Stimulated activated CD4-positive, alpha-beta T cell treated with anti-CD3 and anti-CD28 coated beads, Interleukin-4, amount 100 ng/mL, for 24 hours (primary cell): ENCODE measurements at regions not wholly inside any gene's neighbourhood (a gene's known extent, or its start where the extent isn't known, plus 50 kb on each side); places are given as distances from the start of the nearest gene placed in this dataset.
"Not testable (repeated sequence)": the region's sequence is repeated elsewhere in the genome, so short reads cannot be mapped to it uniquely, and the experiment has no call there.

ENCODE experiments used
- DNase-seq: peaks from one replicate; pipeline ENCODE4 v3.0.0-alpha.2; 2020

DNA sequence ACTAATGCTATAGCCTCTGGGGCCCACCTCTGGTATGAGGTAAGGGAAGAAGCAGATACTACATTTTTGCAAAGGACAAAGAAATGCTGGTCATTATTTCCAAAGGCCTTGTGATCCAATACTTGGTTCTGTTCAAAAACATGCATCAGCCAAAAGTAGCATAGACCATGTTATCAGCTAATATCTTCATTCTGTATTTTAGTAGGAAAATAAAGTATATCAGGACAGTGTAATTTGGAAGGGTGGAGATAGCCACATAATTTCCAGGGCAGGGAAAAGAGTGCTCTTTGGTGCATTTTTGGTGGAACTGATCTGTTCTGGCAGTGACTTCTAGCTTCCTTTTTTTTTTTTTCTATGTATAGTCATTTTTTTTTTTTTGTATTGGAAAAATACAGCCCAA, 258.0 kb upstream of the SOX4 start:
- no peak for DNase-seq

DNA sequence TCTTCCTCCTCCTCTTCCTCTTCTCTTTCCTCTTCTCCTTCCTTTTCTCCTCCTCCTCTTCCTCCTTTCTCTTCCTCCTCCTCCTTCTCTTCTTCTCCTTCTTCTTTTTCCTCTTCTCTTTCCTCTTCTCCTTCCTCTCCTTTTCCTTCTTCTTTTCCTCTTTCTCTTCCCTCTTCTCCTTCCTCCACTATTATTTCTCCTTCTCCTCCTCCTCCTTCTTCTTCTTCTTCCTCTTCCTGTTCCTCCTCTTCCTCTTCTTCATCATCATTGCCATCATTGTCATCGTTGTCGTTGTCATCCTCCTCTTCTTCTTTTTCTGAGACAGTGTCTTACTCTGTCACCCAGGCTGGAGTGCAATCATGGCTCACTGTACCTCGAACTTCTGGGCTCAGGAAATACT, 256.3 kb upstream of the SOX4 start:
- DNase-seq, result no peak

DNA sequence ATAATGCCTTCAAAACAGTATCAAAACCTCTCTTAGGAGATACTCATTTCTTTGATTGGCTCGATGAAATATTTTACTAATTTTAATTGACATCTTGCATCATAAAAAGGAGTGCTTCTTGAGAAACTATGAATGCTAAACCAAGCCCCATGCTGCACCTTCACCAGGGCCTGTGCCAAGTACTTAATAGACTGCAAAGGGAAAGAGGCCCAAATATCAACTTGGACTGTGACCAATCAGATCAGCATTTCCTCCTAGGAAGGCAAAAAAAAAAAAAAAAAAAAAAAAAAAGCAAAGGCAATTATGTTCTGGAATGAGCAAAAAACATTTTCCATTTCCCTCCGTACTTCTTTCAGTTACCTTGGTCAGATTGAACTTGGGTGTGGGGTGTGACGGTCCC, 253.0 kb upstream of the SOX4 start:
- no peak for DNase-seq

DNA sequence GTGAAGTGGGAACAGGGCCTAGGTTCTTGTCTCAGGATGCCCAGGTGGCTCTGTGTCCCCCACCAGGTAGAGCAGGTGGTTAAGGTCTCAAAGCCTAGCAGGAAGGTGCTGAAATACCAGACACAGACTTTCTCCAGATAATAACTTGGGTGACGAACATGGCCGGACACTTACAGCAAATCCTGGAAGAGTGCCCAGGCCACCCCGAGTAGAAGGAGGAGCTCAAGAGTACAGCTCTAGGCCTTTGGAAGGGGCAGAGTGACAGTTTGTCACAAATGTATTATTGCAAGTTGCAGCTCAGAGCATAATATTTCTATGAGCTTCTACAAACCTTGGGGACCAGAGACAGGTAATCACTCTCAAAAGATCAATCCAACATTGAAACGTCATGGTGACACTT, 251.6 kb upstream of the SOX4 start:
- no peak for DNase-seq

DNA sequence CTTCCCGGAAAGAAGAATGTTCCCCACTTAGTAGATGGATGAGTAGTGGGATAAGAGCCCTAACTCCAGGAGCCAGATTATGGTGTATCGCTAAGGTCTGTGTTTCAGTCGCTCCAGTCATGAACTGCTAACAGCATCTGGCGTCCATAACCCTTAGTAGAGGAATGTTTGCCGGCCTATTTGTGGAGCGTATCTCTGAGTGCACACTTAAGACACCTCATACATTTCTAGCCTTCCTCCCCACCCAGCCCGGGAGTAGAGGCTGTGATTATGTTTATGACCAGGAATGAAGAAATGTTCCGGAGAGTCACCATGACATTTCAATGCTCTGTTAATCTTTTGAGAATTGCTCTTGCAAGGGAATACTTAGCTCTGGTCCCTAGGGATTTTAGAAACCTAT, 251.1 kb upstream of the SOX4 start:
- no peak for DNase-seq

DNA sequence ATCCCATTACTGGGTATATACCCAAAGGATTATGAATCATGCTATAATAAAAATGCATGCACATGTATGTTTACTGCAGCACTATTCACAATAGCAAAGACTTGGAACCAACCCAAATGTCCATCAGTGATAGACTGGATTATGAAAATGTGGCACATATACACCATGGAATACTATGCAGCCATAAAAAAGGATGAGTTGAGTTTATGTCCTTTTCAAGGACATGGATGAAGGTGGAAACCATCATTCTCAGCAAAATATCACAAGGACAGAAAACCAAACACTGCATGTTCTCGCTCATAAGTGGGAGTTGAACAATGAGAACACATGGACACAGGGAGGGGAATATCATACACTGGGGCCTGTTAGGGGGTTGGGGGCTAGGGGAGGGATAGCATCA, 247.8 kb upstream of the SOX4 start:
- not testable (repeated sequence) for DNase-seq

DNA sequence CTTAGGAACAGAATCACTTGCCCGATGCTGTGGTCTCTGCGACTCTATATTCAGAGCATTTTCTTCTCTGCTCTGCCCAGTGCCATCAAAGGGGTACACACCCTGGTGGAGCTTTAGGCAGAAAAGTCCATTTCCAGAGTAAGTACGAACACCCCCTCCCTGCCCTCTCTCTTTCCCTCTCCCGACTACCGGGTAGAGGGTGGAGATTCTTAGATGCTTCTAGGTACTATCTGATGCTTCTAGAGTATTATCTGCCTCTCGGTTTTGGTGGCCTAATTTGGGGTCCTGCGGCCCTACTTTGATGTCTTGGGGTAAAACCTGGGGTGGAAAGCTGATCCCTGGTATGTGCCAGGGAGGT, 245.4 kb upstream of the SOX4 start:
- DNase-seq, result no peak

DNA sequence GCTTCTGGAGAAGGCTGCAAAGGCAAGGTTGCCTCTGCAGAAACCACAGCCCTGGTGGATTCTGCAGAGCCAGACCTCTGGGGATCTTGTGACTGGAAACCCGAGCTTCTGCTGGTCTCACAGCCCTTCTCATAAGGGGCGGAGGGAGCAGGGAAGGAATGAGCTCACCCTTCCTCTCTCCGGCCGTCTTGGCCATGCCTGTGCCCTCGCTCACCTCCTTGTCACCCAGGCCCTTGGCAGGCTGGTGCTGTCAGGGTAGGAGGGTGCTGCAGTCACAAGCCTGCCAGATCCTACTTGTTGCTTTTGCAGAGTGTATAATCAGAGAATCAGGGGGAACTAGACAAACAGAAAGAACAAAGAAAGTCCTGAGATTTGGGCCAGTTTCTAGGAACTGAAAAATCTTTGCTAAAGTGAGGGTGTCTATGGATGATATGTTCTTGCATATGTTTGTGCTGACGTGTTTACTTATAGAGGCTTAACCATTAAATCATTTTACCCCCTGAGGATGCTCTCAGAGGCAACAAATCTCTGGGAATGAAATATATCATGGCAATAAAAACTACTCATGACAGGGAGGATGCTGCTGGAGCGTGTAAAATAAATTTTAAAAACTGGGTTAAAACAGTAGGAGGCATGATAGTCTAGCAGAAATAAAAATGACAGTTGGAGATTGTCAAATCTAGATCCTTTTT, 244.9 kb upstream of the SOX4 start:
- DNase-seq, result no peak

DNA sequence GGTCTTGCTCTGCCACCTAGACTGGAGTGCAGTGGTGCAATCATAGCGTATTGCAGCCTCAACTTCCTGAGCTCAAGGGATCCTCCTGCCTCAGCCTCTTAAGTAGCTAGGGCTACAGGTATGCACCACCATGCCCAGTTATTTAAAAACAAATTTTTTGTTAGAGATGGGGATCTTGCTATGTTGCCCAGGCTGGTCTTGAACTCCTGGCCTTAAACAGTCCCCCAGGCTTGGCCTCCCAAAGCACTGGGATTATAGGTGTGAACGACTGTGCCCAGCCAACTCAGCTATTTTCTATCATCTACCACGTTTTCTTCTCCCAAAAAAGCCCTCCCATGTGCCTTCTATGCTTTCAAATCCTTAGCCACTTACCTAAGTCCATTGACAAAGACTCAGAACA, 243.7 kb upstream of the SOX4 start:
- no peak for DNase-seq

DNA sequence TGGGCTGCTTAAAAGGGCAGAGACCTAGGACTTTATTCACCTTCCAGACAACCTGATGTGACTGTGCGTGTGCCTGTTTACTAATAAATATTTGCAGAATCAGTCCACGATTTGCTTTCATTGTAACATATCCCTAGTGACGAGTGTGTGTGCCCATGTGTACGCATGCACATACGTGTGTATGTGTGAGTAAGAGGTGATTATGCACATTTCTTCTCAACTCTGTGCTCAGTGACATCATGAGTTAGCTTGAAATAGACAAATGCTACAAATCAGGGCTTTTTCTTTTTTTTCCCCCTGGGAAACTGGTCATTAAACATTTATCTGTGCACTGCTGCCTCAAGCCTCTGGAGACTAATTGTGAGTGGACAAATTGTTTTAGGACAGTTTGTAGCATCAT, 242.6 kb upstream of the SOX4 start:
- no peak for DNase-seq

DNA sequence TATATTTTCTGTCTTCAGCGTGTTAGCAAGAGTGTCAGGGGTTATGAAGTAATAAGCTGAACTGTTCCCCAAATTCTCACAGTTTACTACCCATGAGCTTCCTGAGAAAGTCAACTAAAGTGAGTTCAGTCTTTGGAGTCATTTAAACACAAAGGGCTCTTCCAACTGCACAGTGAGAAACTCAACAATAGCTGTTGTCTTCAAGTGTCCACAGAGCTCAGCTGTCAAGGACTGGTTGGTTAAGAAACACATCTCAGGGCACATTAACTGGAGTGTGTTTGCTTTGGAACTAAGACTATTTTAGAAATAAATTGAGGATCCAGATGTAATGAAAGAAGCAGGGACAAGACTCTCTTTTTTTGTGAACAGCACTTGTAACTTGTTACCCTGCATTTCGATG, 241.4 kb upstream of the SOX4 start:
- no peak for DNase-seq

DNA sequence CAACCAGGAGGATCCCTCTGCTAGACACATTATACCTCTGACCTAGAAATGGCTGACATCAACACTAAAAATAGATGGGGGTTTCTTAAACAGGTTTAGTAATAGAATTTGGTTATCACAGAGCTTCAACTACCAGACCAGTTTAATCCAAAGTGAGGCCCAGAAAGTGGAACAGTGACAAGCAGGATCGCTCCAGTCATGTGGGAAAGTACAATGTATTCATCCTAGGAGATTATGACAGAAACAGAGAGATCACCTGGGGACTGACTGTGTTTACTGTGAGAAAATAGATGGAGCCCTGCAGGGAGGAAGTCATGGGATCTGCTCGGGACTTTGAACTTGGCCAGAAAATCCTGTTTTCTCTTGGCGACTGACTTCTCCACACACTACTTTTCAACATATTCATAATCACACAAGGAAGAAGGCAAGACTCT, 238.7 kb upstream of the SOX4 start:
- no peak for DNase-seq

DNA sequence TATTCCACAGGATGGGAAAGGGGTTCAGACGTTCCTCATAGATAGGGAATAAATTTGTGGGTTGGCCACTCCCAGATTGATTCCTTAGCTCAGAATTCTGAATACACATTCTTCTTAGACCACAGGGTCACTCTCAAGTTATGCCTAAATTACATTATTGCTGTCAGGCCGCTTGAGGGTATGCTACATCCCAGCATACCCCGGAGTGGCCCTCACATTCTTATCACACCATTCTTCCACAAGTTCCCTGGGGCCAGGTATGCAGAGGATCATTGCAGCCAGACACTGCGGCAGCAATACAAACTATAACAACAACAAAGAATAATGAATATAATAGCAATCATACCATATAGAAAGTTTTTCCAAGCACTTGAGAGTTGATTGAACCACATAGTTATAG, 237.9 kb upstream of the SOX4 start:
- no peak for DNase-seq

DNA sequence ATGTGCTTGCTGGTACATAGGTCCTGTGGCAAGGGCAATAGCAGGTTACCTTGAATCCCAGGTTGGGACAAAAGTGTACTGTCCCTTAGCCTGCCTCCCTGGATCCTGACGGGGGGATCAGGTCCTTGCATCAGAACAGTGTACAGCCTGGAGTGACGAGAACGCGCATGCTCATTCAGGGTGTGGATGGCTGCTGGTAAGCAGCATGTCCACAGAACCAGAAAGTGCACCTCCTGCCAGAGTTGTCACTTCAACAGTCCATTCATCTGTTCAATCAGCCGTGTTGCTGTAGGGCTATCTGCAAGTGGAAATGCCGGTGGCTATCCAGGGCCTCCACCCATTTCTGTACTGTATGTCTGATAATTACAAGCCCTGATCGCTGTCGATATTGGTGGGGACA, 236.3 kb upstream of the SOX4 start:
- DNase-seq, result no peak

DNA sequence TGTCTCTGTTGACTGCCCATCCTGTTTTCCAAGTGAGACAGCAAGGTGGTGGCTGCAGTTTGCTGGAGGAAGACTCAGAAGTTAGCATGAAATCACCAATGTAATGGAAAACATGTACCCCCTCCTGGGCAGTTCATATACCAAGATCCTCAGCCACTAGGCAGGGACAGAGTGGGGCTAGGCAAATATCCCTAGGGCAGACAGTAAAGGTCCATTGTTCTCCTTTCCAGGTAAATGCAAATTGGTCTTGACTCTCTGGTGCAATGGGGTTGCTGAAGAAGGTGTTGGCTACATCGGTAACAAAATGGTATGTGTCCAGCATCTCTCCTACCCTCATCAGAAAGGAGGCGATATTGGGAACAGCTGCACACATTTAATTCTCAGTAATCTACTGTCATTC, 233.6 kb upstream of the SOX4 start:
- DNase-seq, result no peak

DNA sequence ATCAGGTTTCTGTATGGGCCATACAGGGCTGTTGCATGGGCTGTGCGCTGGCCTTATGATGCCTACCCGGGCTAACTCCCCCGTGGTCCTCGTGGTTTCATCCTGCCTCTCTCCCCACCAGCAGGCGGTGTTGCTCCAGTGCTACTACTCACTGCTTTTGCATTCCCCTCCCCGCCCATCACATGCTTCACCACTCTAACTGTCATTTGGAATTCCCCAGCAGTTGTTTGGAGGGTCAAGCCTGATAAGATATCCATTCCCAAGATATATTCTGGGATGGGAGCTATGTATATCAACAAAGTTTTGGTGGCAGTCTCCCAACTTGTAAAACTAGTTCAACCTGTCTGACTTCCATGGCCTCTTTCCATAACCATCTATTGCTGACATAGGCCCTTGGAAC, 233.2 kb upstream of the SOX4 start:
- no peak for DNase-seq

DNA sequence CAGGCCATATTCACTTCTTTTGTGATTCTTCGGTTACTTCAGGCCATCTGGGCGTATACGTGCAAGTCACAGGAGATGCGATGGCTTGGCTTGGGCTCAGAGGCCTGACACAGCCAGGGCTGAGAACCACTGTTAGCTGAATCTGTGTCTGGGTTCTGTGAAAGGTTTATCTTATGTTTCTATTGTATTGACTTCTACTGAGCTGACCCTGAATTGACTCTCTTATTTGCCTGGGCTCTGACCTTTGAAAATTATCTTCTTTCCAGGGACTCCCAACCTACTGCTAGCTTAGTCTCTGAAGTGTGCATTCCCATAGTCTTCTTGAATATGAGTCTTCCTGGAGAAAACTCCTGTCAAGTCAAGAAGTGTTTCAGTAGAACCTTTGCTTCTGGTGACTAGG, 226.4 kb upstream of the SOX4 start:
- DNase-seq, result no peak

DNA sequence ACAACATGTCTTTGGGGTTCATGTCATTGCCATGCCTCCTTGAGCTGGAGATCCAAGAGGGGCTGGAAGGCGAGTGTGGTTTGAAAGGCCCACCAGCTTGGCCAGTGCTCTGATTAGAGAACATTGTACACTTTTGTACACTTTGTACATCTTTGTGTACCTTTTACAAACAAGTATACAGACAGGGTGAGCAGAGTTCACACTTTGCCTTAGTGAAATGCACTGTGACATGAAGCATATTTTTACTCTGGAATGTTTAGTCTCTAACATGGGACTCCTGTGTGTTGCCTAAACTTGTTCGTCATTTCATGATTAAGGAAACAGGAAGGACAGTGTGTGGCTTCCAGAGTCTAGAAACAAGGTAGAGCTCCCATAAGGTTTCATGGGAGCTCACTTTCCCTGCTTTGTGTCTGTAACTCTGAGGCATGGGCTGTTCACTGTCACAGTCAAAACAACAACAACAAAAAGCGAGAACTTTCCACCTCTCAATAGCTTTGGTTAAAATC, 225.8 kb upstream of the SOX4 start:
- no peak for DNase-seq

DNA sequence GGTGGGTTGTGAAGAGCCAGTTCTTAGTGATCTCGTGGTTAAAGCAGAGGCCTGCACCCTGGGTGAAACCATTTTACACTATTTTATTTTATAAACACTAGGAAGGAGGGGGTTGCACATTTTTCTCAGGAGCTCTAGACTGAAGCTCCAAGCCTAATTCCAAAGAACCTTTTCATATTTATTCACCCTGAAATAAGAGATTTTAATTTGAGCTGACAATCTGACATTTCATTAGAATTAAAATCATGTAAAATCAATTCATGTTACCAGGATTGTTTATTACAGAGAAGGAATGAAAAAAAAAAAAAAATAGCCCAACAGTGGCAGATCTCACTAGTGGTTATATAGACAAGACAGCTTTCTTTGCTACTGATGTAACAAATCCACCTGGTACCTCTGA, 222.5 kb upstream of the SOX4 start:
- no peak for DNase-seq

DNA sequence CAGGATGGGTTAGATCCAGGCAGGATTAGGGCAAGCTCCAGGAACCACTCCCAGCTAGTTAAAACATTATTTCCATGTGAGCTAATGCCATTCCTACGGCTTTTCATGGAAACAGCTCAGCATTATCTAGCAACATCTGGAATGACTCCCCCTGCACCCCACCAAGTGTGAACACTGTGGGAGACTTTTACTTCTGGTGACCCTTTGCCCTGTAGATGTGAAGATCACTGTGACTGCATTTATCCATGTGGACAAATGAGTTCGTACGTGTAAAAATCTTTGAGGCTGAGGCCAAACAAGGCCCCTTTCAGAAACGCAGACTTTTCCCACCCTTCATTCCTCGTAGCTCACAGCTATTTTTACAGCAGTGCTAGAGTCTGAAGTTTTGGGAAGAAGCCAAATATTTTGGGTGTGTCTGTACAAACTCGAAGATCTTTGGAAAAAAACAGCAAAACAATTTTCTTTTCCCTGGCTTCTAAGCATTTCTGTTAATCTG, 221.8 kb upstream of the SOX4 start:
- no peak for DNase-seq

DNA sequence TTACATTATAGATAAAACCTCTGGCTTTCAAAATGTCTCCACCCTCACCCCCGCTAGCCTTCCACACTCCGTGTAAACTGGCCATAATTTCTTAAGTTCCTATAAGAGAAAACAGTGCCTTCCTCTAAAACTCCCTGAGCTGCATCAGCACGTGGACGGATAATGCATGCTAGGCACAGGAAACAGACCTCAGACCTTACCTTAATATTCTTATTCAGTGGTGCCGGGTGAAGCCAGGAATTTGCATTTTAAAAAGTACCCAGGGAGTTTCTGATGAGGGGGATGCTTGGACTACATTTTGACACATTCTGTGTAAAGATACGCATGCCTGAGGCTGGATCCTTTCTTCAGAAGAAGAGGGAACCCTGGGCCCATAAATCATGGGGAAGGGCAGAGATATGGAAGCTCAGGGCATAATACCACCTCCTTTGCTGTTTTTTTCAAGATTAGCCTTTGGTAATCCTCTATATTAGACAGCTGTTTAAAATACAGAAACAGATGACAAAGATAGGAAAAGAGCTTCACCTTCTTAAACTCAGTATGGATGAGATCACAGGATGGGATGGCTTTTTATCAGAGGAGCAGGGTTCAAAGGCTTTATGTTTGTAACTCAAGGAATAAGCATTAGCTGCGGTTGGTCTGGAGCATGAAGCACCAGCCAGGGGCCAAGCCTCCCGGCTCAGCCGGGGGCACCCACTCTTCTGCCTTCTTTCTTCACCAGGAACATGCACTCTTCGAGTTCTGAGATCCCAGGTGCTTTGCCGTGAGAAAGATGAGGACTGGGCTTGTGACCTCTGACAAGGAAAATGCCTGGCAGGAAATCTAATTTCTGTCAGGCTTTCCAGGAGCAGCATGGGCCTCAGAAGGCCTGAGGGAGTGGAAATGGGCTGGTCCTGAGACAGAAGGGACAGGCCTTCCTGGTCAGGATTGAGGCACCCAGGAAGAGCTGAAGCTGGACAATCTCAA, 218.1 kb upstream of the SOX4 start:
- no peak for DNase-seq

DNA sequence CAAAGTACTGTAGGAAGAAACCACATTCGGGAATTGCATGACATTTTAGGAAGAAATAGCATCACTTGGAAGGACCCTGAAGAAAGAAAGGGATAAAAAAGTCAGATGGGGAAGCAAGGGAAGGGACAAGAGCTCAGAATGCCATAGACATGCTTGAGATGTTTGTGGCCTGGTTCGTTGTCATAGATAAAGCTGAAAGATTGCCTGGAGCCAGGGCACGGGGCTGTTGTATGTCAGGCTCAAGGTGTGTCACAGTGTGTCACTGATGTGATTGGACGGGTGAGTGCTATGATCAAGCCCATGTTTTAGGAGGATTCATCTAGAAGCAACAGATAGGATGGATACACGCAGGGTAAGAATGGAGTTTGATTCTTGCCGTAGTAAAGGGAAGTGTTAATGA, 216.2 kb upstream of the SOX4 start:
- DNase-seq, result no peak

DNA sequence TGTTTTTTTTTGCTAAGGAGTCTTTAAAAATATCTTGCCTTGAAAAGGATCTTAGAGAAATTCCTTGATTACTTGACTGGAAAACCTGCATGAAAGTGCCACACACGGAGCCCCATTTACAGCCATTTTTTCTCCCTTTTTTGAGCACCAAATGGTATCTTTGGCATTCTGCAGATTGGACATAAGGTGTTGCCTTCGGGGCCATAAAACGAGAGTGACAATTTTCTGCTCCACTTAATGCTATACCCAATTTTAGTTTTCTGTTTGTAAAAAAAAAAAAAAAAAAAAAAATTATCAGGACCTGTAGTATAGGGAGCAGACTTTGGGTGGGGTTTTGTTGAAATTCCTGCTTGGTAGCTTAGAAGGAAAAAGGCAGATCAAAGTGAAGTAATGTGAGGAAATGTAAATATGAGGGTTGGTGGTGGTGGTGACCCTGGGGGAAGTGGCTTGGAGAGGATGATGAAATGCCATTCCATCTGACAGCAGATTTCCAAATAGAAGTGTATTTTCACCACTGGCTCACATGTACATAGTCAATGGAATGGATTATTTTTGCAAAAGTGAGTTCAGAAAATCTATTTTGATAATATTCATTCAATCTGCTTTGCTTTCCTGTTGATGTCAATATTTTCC, 212.1 kb upstream of the SOX4 start:
- DNase-seq, result no peak
